Lower lobe of right lung (tissue), 2 donors: ENCODE measurements at regions not wholly inside any gene's neighbourhood (a gene's known extent, or its start where the extent isn't known, plus 50 kb on each side); places are given as distances from the start of the nearest gene placed in this dataset.

ENCODE experiments used
- ATAC-seq, 2 donors: fragments of 200-7000 bp; cut with Tn5 transposase; one replicate each; pipeline ENCODE4 v1.9.1; 2020 to 2022; ENCODE audit warnings: mild to moderate bottlenecking in 2 of 2, moderate library complexity in 2 of 2
- DNase-seq: peaks from one replicate; pipeline ENCODE4 v3.0.0-alpha.2; 2020
- H3K27ac ChIP-seq: fragments of 200-600 bp; one replicate; pipeline ENCODE4 v1.8.0; 2022
- H3K27me3 ChIP-seq: fragments of 200-600 bp; one replicate; pipeline ENCODE4 v1.8.0; 2022; ENCODE audit warnings: low read depth
- H3K36me3 ChIP-seq: fragments of 200-600 bp; one replicate; pipeline ENCODE4 v1.8.0; 2022; ENCODE audit warnings: mild to moderate bottlenecking
- H3K4me1 ChIP-seq: fragments of 200-600 bp; one replicate; pipeline ENCODE4 v1.8.0; 2022
- H3K4me3 ChIP-seq: fragments of 200-600 bp; one replicate; pipeline ENCODE4 v1.8.0; 2022; ENCODE audit warnings: mild to moderate bottlenecking
- H3K9me3 ChIP-seq: fragments of 200-600 bp; one replicate; pipeline ENCODE4 v1.8.0; 2022
- CTCF ChIP-seq: fragments of 200-600 bp; IDR thresholded peaks from one replicate; pipeline ENCODE4 v1.8.0; 2022; ENCODE audit warnings: antibody characterized with exemption, mild to moderate bottlenecking
- intact Hi-C: fragments of 100-400 bp; cut with DNase I; formaldehyde crosslinking; loops from one replicate; pipeline ENCODE4 v1.11.0; 2022
- donor health status: DM: no; HTN: yes; CAD: no; lungs with severe emphysema.

GRCh38 chr7:96484091-96484490, 162.2 kb upstream of the SLC25A13 start:
- ATAC-seq (no peak), DNase-seq (no peak)
- H3K27me3 ChIP-seq: no peaks in the 10 kb centered on the region
- no peak for TF ChIP-seq CTCF
- H3K4me3 ChIP-seq: no peak overlapping the region
- H3K4me1 ChIP-seq: no peaks in the 10 kb centered on the region
- no peaks in the 10 kb centered on the region for H3K36me3 ChIP-seq
- H3K9me3 ChIP-seq: no peaks in the 10 kb centered on the region
- no peak overlapping the region for H3K27ac ChIP-seq
- intact Hi-C loops: no loop called here

- intact Hi-C loops: no loop called here
- no peak for ATAC-seq
These were observed 159.9 kb upstream of the SLC25A13 start for GRCh38 chr7:96481796-96482195.

GRCh38 chr7:96479015-96479645, 157.2 kb upstream of the SLC25A13 start:
- no peaks in the 10 kb centered on the region for H3K4me1 ChIP-seq
- H3K27ac ChIP-seq: no peak overlapping the region
- no peaks in the 10 kb centered on the region for H3K27me3 ChIP-seq
- no peak for DNase-seq
- no peaks in the 10 kb centered on the region for H3K9me3 ChIP-seq
- H3K4me3 ChIP-seq: no peak overlapping the region
- intact Hi-C loops: no loop called here
- ATAC-seq: no peak
- no peak for TF ChIP-seq CTCF
- no peaks in the 10 kb centered on the region for H3K36me3 ChIP-seq

More at GRCh38 chr7:96481796-96482195, 159.9 kb upstream of the SLC25A13 start:
- no peak for DNase-seq
- H3K27ac ChIP-seq: no peak overlapping the region
- H3K4me3 ChIP-seq: no peak overlapping the region
- no peaks in the 10 kb centered on the region for H3K4me1 ChIP-seq
- no peaks in the 10 kb centered on the region for H3K27me3 ChIP-seq
- H3K36me3 ChIP-seq: no peaks in the 10 kb centered on the region
- no peak for TF ChIP-seq CTCF
- no peaks in the 10 kb centered on the region for H3K9me3 ChIP-seq

DNA sequence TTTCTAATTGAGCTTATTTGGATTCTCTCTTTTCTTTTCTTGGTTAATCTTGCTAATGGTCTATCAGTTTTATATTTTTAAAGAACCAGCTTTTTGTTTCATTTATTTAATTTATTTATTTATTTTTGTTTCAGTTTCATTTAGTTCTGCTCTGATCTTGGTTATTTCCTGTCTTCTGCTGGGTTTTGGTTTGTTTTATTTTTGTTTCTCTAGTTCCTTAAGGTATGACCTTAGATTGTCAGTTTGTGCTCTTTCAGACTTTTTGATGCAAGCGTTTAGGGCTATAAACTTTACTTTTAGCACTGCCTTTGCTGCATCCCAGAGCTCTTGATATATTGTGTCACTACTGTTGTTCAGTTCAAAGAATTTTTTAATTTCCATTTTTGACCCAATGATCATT, 149.7 kb upstream of the SLC25A13 start:
- TF ChIP-seq CTCF: no peak
- Histone ChIP-seq H3K27ac (no peak overlapping the region), H3K27me3 (no peaks in the 10 kb centered on the region), H3K4me3 (no peak overlapping the region), H3K36me3 (no peaks in the 10 kb centered on the region), H3K9me3 (no peaks in the 10 kb centered on the region), H3K4me1 (no peaks in the 10 kb centered on the region)
- ATAC-seq (no peak), DNase-seq (no peak)
- intact Hi-C loops: no loop called here

GRCh38 chr7:96452146-96452545, 130.2 kb upstream of the SLC25A13 start:
- H3K9me3 ChIP-seq: no peaks in the 10 kb centered on the region
- H3K36me3 ChIP-seq: no peaks in the 10 kb centered on the region
- intact Hi-C loops: no loop called here
- H3K27ac ChIP-seq: no peak overlapping the region
- no peaks in the 10 kb centered on the region for H3K4me1 ChIP-seq
- ATAC-seq (no peak), DNase-seq (no peak)
- TF ChIP-seq CTCF: no peak
- no peaks in the 10 kb centered on the region for H3K27me3 ChIP-seq
- no peak overlapping the region for H3K4me3 ChIP-seq
